ENCODE measurements at regions not wholly inside any gene's neighbourhood (a gene's known extent, or its start where the extent isn't known, plus 50 kb on each side); places are given as distances from the start of the nearest gene placed in this dataset.
"Not testable (repeated sequence)": the region's sequence is repeated elsewhere in the genome, so short reads cannot be mapped to it uniquely, and the experiment has no call there.

DNA sequence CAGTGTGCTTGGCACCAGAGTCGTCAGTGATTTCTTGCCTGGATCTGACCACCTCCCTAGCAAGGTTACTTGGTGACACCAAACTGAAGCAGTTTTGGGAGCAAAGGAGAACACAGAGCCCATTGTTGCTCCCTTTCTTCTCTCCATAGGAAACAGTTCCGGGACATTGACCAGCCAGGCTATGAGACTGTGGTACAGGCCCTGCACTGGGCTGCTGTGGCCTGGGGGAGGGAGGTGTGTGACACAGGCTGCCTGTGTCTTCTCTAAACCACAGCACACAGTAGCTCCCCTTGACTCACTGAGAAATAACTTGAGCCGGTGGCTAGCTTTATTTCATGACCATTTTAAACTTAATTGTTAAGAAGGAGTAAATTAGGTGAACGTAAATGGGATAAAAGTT is 214.8 kb upstream of the UBL3 start:
- DNase-seq (ENCODE audit: low spot score): no peak

DNA sequence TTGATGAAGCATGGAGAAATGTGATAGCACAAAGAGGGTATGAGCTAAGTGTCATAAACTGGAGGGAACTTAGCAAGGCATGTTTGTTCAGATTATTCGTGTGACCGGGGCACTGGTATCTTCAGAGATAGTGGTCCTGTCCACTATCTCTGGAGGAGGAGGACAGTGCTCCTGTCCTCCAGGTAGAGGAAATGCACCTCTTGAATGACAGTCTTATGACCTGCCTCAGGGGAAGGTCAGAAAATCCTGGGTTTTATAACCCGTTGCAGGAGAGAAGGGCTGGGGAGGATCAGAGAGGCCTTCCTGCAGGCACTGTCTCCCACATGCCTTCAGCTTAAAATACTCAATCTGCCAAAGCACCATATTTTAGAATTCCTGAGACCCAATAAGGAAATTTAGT is 213.5 kb upstream of the UBL3 start:
- DNase-seq (ENCODE audit: low spot score): no peak

DNA sequence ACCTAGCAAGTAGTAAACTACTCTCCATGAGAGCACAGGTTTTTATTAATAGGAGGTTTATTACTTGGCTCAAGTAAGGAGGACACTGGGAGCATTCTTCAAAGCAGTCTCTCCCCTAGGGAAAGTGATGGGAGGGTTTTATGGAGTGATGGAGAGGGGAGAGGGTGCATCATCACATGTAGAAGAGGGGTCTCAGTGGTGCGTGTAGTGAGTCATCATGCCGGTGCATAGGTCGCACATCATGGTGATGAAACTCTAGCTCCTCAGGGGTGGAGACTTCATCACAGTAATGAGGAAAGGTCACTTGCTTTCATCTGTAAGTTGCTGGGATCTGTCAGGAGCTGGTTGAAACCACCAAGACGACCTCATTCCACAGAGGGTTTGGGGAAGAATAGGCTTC is 210.8 kb upstream of the UBL3 start:
- DNase-seq (ENCODE audit: low spot score): no peak

DNA sequence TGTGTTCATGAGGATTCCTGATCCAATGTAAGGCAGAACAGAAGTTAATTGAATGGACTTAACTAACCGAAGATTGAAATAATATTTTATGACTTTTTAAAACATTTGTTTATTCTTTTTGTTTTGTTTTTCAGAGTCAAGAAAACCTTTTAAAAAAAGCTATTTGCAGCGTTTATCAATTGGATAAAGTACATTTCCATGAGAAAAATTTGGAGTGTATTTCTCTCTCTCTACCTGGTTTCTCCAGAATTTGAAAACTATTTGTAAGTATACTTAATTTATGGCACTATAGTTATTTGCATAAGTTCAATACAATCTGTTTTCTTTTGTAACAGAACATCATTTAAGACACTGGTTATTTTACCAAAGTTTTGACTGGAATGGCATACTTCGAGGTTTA is 208.0 kb upstream of the UBL3 start:
- no peak for DNase-seq (ENCODE audit: low spot score)

DNA sequence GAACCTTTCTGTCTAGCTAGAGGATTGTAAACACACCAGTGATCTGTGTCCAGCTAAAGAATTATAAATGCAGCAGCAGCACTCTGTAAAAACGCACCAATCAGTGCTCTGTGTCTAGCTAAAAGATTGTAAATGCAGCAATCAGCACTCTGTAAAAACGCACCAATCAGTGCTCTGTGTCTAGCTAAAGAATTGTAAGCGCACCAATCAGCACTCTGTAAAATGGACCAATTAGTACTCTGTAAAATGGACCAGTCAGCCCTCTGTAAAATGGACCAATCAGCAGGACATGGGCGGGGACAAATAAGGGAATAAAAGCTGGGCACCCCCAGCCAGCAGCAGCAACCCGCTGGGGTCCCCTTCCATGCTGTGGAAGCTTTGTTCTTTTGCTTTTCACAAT is 204.1 kb upstream of the UBL3 start:
- not testable (repeated sequence) for DNase-seq (ENCODE audit: low spot score)

DNA sequence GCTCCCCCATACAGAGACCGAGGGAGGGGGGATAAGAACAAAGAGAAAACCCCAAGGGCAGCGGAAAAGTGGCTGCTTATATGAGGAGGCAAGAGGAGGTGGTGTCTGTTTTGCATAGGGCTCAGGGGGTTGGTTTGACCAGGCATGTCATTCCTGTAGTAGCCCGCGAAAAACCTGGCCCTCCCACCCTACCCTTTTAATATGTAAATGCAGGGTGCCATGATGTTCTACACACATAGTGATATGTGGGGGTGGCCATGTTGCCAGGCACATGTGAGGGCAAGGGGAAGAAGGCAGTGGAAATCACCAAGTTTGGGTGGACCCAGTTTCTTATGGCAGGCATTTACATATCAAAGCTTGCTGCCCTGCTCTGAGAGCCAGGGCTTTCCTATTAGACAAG is 203.5 kb upstream of the UBL3 start:
- DNase-seq (ENCODE audit: low spot score): no peak

DNA sequence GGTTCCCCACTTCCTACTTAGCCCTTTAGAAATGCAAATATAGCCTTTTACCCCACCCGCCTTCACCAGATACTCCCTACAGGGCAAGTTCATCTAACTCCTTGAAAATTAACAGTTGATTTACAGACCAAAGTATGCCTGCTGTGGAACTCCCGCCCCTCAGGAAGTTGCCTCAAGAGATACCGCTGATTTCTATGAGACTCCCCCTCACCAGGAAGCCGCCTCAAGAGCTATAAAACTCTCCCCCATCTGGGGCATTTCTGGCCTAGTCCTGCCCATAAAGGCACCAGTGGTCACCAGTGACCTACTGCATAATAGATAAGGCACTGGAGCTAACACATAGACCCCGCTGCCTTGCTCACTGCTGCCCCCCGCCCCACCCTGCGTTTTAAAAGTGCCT is 201.7 kb upstream of the UBL3 start:
- no peak for DNase-seq (ENCODE audit: low spot score)

DNA sequence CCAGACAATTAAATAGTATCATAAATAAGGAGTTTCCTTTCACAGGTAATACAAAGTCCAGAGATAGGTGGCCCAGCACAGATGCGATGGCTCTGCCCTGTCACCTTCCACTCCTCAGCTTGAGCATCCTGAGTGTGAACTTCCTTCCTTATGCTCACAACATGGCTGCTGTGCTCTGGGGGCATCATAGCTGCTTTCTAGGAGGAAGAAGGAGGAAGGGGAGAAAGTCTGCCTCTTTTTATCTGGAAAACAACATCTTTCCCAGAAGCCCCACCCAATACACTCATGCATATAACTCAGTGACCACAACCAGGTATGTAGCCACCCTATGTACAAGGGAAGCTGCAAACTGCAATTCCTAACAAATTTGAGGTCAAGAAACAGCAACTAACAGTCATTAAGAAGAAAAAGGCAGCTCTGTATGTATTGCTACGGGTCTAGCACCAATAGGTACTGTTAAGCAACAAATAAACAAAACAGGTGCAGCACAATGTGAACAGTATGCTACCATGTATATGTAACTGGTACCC is 201.2 kb upstream of the UBL3 start:
- DNase-seq (ENCODE audit: low spot score): no peak

DNA sequence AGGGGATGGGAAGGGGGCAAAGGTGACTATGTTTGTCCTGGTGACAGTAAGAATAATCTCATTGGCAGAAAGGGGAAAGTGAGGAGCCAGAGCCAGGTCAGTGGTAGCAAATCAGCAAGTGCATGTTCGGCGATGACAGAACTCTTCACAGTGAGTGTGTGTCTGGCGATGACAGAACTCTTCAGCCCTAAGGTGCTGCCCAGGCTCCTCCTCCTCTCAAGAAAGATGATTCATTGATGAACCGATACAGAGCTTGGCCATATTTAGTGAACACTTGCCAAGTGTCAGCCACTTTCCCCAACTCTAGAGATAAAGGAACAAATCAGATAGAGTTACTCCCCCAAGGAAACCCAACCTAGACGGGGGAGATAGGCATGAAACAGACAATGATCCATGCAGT is 199.3 kb upstream of the UBL3 start:
- DNase-seq (ENCODE audit: low spot score): no peak

DNA sequence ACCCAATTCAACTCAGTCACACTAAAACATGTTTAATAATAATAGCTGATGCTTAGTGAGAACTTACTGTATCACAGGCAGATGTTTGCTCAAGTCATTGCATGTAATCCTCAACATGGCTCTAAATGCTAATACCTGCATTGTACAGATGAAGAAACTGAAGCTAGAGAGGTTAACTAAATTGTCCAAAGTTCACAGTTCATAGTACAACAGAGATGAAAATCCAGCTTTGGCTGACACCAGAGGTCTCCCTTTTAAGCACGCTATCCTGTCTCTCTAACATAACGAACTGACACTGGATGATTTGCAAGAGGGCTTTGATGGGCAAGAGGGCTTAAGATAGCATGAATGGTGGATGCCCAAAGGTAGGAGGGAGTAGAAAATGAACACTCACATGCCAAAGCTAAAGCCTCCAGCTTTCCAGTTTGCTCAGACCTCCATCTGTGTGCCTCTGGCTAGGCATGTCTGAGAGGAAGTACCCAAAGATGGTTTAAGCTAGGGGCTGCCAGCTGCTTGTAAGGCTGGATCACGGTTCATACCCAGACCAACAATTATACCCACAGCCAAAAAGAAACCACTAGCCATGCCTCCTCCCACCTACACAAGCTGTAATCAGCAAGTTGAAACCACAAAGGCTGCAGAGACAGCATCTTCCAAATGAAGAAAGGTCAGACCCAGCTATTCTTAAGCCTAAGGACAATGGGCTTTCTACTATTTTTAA is 196.9 kb upstream of the UBL3 start:
- DNase-seq (ENCODE audit: low spot score): no peak

DNA sequence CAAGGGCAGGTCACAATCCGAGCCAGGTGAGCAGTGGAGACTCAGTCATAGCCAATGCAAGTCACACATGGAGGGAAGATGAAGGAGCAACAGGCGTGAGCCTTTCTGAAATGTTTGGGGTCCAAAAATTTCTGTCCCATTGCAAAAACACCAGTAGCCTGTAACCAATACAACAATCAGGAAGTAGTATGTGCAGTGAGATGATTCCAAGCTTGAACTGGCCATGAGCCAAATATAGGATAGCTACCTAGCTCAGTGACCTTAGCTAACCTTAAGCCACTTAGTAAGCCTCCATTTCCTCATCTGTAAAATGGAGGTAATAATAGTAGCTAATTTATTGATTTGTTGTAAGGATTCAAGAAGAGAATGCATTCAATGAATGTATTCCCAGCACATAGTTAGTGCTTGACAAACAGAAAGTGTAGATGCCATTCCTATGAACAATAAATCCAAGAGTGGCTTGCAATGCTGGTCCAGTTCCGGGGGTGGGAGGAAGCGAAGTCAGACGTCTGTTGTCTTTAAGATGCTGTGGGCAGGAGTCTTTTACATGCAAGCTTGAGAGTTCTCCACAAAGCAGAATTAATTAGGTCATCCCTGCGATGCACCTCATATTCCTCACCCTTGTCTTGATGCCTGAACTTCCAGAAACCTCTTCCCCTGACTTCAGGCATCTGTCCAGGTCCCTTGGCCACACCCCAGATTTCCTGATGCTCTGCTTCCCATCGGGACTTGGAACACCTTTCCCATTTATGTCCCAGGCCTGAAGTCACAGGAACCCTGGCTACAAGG is 195.7 kb upstream of the UBL3 start:
- DNase-seq (ENCODE audit: low spot score): no peak

DNA sequence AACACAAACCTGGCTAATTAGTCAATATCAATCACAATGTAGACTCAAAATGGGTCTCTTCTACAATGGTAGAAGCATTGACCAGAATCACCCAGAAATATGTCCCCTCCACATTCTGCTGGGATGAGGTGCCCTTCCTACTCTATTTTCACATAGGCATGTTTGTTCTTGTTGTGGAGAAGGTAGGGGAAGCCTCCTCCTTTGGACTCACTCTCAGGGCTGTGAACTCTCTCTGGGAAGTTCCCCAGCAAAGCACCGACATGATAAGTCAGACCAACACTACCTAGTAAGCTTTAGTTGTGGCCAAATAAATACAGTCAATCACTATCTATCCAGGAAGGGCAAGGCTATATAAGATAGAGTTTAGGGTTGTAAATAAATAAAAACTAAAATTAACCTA is 194.5 kb upstream of the UBL3 start:
- DNase-seq (ENCODE audit: low spot score): no peak

DNA sequence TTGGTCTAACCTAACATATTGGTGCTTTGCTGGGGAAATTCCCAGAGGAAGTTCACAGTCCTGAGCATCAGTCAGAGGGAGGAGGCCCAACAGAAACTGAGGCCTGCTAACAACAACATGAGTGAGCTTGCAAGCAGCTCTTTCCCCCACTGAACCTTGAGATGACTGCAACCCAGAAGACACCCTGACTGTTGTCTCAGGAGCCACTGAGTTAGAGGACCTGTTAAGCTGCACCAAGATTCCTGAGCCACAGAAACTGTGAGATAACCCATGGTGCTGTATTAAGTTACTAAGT is 193.2 kb upstream of the UBL3 start:
- DNase-seq (ENCODE audit: low spot score): no peak

DNA sequence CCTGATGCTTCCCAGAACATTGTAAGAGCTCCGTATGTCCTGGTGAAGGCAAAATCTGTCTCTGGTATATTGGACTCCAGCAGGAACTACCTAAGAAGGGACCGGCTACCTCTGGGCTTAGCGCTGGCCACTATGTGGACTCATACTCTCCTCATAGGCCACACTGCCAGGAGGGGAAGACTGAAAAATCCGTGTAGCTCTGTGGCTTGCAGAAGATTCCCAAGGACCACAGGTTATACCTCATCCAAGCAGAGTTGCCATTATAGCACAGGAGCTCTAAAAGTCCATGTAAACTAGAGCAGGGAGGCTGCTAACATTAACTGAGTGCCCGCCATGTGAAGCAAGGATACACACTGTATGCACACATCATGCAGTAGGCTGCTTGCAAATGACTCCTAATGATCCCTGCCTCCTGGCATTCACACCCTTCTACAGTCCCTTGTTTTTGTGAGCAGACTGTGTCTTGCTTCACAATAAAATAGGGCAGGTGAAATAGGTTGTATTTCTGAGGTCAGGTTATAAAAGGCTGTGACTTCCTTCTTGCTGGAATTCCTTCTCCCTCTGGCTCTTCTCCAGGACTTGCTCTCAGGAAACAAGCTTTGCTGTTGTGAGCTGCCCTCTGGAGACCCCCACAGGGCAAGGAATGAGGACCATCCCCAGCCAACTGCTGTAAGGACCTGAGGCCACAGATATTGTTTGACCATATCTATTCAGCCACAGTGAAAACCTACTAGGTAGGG is 192.6 kb upstream of the UBL3 start:
- DNase-seq (ENCODE audit: low spot score): no peak

DNA sequence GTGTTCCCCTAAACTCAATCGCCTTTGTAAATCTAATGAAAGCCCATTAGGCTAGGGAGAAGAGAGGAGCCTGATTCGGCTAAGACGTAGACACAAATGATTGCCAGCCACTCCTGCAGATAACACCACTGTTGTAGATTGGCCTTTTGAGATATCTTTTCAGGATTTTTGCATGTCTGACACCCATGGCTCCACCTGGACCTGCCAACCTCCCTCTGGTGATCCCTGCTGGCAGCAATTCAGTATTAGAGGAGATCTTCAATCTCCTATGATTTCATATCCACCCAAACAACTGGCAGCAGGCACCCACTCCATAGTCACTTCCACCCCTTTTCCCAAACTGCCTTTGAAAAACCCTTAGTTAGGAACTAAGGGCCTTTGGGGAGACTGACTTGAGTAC is 191.9 kb upstream of the UBL3 start:
- no peak for DNase-seq (ENCODE audit: low spot score)

DNA sequence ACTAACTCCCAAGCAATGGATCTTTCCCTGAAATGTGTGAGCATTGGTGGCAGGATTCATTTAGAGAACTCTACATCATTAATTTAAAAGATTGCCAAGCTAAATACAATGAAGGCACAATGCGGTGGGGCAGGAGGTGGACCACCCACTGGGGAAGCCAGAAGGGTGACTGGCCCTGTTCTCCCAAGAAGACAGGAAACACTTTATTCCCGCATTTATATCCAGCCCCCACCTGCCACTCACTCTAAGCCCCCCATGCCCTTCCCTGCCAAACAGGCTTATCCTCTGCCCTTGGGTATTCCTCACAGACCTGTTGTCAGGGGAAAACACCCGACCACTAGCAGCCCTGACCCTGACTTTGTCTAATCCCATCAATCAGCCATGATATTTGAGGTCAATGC is 189.1 kb upstream of the UBL3 start:
- DNase-seq (ENCODE audit: low spot score): no peak

DNA sequence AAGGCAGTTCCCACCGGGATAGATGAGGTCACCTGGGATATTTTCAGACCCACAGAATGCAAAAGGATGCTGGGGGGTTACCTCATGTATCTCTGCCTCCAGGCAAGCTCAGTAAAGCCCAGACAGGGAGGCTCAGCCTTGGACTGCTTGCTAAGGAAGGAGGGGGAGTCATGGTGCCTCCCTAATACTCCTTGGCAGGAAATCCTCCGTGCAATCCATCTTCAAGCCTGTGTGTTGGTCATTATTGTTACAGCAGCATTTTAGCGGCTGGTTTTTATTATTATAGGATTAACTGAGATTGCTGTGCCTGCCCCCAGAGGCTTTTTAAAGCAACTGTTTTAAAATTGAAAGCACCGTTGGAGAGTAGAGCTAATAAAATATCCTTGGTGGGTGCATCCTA is 188.5 kb upstream of the UBL3 start:
- DNase-seq (ENCODE audit: low spot score): no peak

DNA sequence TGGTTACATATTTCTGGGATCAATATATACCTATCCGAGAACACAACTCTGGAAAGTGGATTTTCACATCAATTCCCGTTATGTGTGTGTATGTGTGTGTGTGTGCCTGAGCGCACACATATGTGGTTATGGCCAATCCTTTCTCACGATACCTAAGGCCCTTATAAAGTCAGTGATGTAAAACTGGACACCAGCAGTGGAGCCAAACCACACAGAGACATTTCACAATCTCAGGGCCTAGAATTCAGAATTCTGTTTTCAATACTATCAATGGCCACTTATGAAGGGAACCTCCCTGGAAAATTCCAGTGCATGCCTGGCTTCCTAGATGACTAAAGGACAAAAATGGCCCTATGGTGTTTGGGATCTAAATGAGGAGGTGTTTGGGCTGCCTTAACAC is 187.3 kb upstream of the UBL3 start:
- no peak for DNase-seq (ENCODE audit: low spot score)

DNA sequence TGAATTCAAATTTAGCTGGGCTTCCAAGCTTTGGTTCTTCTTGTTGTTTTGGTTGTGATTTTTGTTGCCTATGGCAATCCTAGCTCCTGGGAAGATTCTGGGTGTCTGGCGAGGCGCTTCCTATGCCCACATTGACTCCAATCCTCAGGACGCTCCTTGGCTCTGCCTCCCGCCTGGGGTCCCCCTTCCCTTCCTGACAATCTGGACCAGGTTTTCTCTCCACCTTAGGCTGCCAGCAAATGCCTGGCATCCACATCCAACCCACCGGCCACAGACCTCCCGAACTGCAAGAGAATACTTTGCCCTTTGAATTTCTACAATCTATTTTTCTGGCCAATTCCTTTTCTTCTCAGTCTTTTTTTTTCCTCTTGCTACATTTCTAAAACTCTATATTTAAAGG is 186.9 kb upstream of the UBL3 start:
- no peak for DNase-seq (ENCODE audit: low spot score)

DNA sequence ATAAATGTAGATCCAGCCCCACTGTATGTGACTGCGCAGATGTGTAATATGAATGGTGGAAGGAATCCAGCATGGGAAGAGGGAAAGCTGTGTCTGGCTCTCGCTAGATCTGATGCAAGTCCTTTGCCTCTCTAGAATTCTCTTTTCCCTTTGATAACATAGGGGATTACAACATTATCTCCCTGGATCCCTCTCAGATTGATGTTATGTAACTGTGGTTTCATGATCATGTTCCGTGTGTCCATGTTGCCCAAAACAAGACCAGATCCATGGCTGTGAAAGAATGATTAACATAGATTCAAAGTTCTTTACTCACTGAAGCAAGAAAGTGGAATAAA is 184.0 kb upstream of the UBL3 start:
- no peak for DNase-seq (ENCODE audit: low spot score)

DNA sequence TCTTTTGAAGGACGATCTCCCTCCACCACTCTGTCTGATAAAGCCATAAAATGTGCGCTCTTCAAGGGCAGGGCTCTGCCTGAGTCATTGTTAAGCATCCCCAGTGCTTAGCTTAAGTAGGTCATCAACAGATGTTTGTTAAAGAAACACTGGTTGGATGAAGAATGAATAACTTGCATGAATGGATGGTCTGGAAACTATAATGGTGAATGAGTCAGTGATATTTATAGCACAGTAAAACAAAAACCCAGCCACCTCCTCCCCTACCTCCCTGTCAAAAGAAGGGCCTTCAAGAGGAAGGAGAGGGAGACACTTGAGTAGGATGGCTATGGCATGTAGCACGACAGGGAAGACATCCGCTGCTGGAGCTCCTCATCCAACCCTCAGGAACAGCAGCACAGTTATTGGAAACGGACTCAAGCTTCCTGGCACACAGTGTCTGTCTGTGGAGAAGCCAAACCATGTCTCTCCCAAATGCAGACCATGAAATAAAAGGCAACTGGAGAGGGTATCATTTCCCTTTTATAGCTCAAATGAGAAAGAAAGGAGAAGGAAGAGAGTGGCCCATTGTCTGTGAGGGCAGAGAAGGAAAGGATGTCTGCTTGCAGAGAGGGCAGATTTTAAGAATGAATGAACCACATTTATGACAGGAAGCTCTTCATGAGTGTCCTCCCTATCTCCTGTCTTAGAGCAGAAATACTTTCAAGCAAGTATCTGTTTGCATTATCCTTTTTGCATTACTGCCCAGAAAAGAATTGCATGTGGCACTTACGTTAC is 183.5 kb upstream of the UBL3 start:
- DNase-seq (ENCODE audit: low spot score): no peak

DNA sequence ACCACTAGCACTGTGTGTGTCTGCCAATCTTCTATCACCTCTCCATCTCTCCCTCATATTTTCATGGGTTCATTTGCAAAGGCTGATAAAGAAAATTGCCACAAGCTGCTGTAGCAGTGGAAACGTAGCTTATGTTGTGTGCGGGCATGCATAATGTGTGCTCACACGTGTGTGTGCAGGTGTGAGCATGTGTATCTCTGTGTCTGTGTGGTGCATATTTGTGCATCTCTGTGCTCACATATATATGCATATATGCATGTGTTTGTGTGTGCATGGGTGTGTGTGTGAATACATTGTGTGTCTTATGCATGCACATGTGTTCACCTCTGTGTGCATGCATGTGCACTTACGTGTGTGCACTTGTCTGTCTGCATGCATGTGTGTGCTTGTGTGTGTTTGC is 181.8 kb upstream of the UBL3 start:
- no peak for DNase-seq (ENCODE audit: low spot score)

DNA sequence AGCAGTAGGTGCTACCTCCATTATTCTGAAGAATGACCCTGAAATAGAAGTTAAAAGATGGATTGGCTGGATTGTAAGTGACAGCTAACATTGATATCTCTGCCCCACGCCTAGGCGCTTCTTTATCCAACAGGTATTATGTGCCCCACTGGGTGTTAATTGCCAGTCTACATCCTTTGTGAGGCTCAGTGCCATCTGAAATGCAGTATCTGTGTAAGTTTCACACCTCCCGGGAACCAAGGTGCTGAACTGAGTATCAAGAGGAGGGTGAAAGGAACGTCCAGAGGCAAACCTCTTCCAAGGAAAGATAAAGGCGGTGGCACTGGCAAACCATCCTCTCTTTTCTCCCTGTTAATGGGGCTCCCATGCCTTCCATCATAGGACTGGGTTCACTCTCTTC is 181.1 kb upstream of the UBL3 start:
- no peak for DNase-seq (ENCODE audit: low spot score)

All from hematopoietic multipotent progenitor cell treated with erythropoietin and hydrocortisone succinate and interleukin-3 and kit ligand, for 17 days (in vitro differentiated cells).